GM19043 (cell line): ENCODE measurements at regions not wholly inside any gene's neighbourhood (a gene's known extent, or its start where the extent isn't known, plus 50 kb on each side); places are given as distances from the start of the nearest gene placed in this dataset.

ENCODE experiments used
- ATAC-seq: cut with Tn5 transposase; IDR thresholded peaks from one replicate; pipeline ENCODE4 v1.9.1; 2021; ENCODE audit warnings: low read depth; ENCODE audit not compliant: unreplicated experiment

DNA sequence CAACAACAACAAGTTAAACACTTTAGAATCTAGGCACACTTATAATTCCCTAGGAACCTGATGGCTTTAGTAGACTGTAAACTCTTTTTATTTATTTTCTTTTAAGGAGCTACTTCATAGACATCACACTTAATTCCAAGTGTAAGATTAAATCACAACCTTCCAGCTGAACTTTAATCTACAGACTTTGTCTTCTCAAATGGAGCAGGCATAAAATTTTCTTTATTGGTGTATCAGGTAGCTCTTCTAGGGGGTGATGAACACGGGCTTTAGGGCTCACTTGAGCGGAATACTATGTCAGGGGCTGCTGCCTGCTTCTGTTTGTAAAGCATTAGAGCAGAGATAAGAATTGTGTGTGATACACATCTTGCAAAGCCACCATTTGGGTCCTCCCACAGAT, 525.8 kb upstream of the FAT3 start:
- ATAC-seq: no peak

- ATAC-seq: no peak
These were observed 530.3 kb upstream of the FAT3 start for GRCh38 chr11:91694331-91694730.

DNA sequence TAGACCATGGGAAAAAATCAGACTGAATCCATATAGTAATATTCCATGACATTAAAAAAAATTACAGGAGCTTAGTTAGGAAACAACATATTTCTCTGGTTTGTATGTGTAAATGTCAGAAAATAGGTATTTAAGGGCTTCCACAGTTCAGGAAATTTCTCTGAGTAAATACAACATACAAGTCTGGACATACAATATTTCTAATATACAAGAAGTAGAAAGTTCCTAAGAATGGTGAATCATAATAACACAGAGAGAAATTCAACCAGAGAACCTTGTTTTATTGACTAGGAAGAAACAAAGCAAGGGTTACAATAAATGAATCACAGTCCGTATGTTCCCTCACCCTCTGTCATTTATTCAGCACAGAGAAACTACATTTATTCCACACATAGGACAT, 532.7 kb upstream of the FAT3 start:
- no peak for ATAC-seq

GRCh38 chr11:91688672-91689071, 535.9 kb upstream of the FAT3 start:
- no peak for ATAC-seq

DNA sequence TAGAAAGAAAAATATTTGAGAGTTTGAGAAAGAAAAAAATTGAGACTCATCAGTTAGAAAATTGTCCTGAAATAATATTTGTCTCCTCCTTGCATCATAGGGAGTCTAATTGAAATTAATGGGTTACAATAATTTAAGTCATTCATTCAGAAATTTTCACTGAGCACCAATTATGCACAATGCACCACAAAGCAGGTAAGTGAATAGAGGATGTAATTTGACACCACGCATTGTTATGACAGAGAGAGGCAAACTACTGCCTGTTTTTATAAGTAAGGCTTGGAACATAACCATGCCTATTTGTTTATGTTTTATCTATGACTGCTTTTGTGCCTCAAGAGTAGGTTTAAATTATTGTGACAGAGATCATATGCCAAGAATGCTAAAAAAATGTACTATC, 537.9 kb upstream of the FAT3 start:
- no peak for ATAC-seq

DNA sequence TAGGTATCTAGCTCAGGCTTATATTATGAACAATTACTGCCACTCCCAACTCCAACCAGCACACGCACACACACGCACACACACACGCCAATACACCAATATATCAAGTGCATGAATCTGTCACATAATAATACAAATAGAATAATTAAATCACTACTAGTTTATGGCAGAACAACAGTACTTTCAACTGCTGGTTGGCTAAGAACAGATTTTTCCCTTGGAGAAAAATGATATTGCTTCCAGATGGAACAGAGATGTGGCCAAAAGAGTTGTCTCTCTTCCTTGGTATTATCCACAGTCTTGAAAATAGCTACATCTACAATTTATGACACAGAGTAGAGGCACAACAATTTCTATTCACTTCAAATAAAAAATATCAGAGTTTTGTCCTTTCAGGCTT, 538.3 kb upstream of the FAT3 start:
- no peak for ATAC-seq

DNA sequence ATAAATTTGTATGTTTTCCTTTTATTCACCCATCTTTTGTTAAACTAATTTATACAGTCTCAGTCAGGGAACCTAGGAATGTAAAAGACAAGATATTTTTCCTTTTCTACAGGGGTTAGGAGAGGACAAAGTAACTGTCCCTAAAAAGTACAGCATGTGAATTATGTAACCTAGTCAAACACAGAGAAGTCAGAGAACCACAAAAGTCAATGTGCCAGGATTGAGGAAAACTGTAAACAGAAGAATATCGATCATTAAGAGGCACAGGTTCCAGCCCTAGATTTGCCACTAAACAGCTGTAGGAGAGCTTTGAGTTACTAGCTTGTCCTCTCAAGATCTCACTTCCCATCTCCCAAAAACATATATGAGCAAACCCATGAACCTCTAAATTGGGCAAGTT, 550.9 kb upstream of the FAT3 start:
- no peak for ATAC-seq

DNA sequence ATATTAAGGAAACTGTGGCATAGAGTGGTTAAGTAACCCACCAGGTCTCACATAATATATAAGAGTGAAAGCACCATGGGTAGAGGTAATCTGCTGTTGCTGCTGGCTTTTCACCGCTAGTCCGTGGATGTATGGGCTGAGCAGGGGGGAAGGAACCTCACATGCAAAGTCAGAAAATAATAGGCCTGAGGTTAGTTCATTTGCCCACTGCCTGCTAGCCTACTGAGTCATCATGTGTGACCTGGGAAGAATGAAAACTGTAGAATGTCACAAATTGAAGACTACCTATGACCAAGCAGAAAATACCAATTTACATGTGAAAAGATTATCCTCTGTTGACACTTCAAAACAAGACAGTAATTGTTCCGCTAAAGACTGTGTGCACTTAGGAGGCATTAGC, 560.1 kb upstream of the FAT3 start:
- ATAC-seq: no peak

DNA sequence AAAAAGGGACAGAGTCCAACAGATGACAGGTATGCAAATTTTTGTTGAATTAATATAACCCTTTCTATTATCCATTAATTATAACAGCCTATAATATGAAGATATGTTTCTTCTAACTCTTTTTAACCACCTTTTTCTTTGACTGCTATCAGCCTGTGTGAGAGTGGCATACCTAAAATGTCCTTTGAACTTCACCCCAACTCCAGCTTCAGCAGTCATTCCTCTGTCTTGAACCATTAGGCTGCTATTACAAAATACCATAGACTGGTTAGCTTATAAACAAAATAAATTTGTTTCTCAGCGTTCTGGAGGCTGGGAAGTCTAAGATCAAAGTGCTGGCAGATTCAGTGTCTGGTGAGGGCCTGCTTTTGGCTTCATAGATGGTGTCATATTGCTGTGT, 564.6 kb upstream of the FAT3 start:
- ATAC-seq: no peak

- no peak for ATAC-seq
These were observed 569.9 kb upstream of the FAT3 start for GRCh38 chr11:91654686-91655085.

DNA sequence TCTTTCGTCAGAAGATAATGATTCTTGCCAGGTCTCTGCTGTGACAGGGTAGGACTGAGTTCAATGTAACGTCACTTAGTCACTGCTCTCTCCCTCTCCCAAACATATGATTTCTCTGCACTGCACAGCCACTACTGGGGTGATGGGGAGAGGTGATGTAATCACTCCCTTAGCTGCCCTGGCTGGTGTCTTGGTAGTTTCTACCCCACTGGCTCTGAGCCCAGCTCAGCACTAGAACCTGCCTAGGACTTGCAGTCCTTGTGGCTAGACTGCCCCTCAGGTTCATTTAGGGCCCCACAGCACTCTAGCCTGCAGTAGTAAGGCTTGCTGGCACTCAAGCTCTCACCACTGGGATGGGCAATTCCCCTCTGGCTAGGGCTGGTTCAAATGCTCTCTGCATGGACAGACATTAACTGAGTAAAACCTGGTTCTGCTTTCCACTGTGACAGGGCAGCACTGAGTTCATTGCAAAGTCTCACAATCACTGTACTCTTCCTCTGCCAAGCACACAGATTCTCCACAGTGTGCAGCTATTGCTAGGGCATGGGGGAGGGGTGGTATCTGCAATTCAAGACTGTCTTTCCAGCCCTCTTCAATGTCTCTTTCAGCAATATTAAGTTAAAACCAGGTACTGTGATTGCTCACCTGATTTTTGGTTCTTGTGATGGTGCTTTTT, 571.4 kb upstream of the FAT3 start:
- no peak for ATAC-seq

DNA sequence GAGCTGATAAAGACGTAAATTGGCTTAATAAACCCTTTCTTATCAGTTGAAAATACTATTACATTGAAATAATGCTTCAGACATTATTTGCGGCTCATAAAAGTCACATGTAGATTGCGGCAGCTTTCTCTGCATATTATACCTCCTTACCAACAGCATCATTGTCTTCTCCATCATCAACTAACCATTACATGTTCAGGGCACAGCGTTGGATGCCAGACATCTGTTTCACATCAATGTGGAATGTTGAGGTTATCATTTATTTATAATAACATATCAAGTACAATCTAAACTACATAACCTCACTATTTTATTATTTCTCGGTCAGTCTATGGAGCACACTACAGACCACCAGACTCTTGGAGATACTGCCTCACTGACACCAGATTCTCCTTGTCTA, 573.8 kb upstream of the FAT3 start:
- no peak for ATAC-seq

- no peak for ATAC-seq
These were observed 583.5 kb upstream of the FAT3 start for GRCh38 chr11:91641153-91641552.

DNA sequence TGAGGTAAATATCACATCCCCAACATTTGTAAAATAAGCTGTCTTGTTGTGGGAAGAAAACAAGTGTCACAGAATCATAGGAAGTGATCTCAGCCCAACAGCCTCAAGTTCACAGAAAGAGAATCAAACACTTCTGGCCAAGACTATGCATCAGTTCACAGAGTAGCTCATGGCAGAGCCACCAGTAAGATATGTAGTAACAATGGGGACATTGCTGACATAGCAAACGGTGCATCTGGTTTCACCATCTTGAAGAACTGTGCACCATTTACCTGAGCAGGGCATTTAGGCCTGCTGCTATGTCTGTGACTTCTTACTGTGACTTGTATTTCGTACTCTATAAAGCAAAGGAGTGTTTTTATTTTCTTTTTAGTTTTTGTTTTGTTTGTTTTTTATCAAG, 585.3 kb upstream of the FAT3 start:
- ATAC-seq: no peak

DNA sequence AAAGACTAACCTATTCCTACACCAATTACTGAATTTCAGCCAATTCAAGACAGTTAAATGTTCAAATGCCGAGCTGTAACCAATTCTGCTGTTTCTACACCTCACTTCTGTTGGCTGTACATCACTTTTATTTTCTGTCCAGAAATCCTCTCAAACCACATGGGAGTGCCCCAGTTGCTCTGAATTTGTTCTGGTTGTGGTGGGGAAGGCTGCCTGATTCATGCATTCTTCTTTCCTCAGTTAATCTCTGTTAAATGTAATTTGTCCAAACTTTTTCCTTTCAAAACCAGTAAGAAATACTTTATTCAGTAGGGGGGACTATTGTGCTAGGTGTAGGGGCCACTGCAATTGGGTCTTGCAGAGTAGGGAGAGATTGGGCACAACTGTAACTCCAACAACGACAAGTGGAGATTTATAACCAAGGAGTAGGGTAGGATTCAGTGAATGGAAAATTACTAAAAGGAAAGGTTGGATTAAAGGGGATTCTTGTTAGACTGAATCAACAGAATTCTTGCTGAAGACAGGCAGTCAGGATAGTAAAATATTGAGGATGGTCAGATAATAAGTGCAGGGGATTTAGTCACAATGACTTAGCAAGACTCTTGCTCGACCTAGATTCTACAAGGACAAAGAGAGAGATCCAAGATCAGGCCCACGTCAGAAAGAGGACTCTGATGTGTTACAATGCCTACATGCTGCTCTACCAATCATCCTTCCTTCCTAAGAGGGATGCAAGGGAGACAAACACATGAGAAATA, 593.5 kb upstream of the FAT3 start:
- ATAC-seq: no peak

DNA sequence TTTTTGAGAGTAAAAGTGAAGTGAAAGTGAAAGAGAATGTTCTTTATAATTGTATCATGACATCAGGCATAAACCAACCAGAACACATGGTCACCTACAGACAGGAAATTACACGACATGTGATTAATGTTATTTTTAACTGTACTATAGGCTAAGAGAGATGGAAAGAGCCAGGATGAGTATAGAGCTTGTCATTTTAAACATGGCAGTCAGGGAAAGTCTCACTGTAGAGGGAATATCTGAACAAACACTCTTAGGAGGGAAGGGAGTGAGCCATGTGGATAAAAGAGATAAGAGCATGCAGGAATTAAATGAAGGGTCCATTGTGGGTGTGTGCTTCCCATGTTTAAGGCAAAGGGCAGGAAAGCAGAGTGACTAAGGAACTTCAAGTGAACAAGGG, 599.1 kb upstream of the FAT3 start:
- ATAC-seq: no peak

GRCh38 chr11:91624021-91624420, 600.6 kb upstream of the FAT3 start:
- ATAC-seq: no peak

DNA sequence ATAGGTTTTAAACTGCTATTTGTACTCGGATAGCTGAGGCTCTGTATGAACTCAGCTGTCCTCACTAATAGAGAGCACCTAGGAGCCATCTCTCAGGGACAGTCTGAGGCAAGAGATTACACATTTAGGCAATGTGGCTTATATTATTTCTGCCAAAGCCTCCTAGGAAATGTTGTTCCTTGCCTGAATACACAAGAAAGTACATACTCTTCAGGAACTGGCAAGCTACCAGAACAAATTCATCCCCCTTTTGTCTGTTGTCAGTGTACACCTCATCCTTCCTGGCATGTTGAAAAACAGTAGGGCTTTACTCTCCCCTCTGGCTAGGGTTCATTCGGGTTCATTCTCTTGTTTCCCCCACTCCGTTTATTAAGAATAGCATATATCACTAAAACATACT, 615.9 kb upstream of the FAT3 start:
- no peak for ATAC-seq

GRCh38 chr11:91596111-91596510, 628.5 kb upstream of the FAT3 start:
- no peak for ATAC-seq

GRCh38 chr11:91591021-91591420, 633.6 kb upstream of the FAT3 start:
- no peak for ATAC-seq

DNA sequence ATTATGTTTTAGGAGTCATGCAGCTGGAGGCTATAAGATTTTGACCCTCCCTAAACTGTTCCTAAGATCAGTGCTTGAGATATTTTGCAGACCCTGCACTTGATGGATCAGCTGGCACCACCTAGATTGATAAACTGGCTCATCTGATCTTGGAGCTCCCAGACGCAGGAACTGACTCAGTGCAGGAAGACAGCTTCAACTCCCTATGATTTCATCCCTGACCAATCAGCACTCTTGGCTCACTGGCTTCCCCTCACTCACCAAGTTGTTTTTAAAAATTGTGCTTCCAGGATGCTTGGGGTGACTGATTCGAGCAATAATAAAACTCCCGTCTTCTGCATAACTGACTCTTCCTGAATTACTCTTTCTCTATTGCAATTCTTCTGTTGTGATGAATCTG, 637.5 kb upstream of the FAT3 start:
- no peak for ATAC-seq

- no peak for ATAC-seq
These were observed 639.4 kb upstream of the FAT3 start for GRCh38 chr11:91585035-91585801.
